ENCODE measurements at regions not wholly inside any gene's neighbourhood (a gene's known extent, or its start where the extent isn't known, plus 50 kb on each side); places are given as distances from the start of the nearest gene placed in this dataset.

GRCh38 chr18:51611326-51611725, 413.8 kb upstream of the MEX3C start:
- DNase-seq = no peak

- DNase-seq = no peak
These were observed 416.6 kb upstream of the MEX3C start for GRCh38 chr18:51614033-51614432.

GRCh38 chr18:51614967-51615571, 417.6 kb upstream of the MEX3C start:
- DNase-seq = no peak

GRCh38 chr18:51617167-51617566, 419.7 kb upstream of the MEX3C start:
- DNase-seq = no peak

- DNase-seq = no peak
These were observed 420.2 kb upstream of the MEX3C start for GRCh38 chr18:51617572-51618260.

GRCh38 chr18:51619283-51619682, 421.8 kb upstream of the MEX3C start:
- no peak for DNase-seq

- no peak for DNase-seq
These were observed 423.8 kb upstream of the MEX3C start for GRCh38 chr18:51621113-51621863.

GRCh38 chr18:51621864-51622160, 424.3 kb upstream of the MEX3C start:
- no peak for DNase-seq

GRCh38 chr18:51622702-51623101, 425.2 kb upstream of the MEX3C start:
- no peak for DNase-seq

- no peak for DNase-seq
These were observed 426.2 kb upstream of the MEX3C start for GRCh38 chr18:51623653-51624052.

GRCh38 chr18:51630706-51631105, 433.2 kb upstream of the MEX3C start:
- DNase-seq = no peak

GRCh38 chr18:51637881-51638280, 440.4 kb upstream of the MEX3C start:
- DNase-seq = no peak

GRCh38 chr18:51639541-51639940, 442.1 kb upstream of the MEX3C start:
- DNase-seq = no peak

- DNase-seq = no peak
These were observed 446.0 kb upstream of the MEX3C start for GRCh38 chr18:51643483-51643882.

GRCh38 chr18:51645607-51646006, 448.1 kb upstream of the MEX3C start:
- no peak for DNase-seq

GRCh38 chr18:51647346-51647745, 449.9 kb upstream of the MEX3C start:
- DNase-seq = no peak

GRCh38 chr18:51647942-51648341, 450.5 kb upstream of the MEX3C start:
- no peak for DNase-seq

GRCh38 chr18:51649796-51650195, 452.3 kb upstream of the MEX3C start:
- no peak for DNase-seq

- DNase-seq = no peak
These were observed 454.3 kb upstream of the MEX3C start for GRCh38 chr18:51651761-51652160.

- DNase-seq = no peak
These were observed 456.2 kb upstream of the MEX3C start for GRCh38 chr18:51653507-51654213.

- no peak for DNase-seq
These were observed 457.2 kb upstream of the MEX3C start for GRCh38 chr18:51654488-51655326.

GRCh38 chr18:51655327-51655698, 457.8 kb upstream of the MEX3C start:
- no peak for DNase-seq

GRCh38 chr18:51656249-51656648, 458.8 kb upstream of the MEX3C start:
- DNase-seq = no peak

Measured in activated CD4-positive, alpha-beta T cell treated with anti-CD3 and anti-CD28 coated beads for 4 hours (primary cell).